ENCODE measurements at regions not wholly inside any gene's neighbourhood (a gene's known extent, or its start where the extent isn't known, plus 50 kb on each side); places are given as distances from the start of the nearest gene placed in this dataset.
"Not testable (repeated sequence)": the region's sequence is repeated elsewhere in the genome, so short reads cannot be mapped to it uniquely, and the experiment has no call there.

DNA sequence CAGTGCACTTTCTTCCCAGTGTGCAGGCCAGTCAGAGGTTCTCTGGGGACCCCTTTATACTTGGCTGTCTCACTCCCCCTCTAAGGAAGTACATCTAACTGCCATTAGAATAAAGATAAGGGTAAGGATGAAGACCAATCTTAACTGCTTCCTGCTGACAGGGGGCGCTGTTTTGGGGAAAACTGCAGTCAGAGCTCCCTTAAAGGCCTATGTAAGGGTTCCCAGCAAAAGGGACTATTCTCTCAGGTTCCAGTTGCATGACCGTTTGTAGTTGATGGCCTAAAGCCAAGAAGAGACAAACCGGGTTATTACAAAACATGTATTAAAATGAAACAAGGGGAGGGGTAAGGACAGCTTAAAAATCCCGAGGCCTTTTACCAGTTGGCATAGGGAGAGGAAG lies 115.6 kb upstream of the SPIN4 start:
- no peak for DNase-seq

DNA sequence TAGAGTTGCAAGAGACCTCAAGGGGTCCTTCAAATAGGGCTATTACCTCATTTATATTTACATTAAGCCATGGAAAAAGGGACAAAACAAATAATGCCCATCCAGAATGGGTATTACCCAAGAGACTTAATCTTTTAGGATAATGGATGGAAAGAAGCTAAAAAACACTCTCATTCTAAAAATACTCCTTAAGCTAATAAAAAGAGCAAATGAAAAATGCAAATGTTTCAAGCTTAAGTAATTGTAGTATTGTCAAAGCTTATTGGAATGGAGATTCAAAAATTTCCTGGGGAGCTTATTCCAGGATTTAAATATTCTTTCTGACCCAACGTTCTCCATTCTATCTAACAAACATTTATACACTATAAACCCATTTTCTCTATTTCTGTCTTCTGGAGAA lies 107.8 kb upstream of the SPIN4 start:
- no peak for DNase-seq

DNA sequence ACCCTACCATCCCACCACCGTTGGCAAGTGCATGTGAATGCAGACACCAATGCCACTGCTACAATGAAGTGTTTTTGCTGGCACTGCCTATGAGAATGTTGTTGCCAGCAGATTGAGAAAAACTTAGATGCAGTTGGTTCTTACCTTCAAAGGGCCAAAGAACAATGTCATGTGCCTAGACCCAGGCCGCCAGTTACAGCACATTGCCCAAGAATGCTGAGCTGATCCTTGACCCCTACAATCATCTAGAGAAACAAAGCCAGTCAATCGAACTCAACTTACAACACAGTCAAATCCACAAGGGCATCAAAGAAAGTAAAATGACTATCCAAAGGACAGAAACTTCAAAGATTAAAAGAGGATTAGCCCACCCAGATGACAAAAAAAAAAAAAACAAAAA lies 102.4 kb upstream of the SPIN4 start:
- no peak for DNase-seq

DNA sequence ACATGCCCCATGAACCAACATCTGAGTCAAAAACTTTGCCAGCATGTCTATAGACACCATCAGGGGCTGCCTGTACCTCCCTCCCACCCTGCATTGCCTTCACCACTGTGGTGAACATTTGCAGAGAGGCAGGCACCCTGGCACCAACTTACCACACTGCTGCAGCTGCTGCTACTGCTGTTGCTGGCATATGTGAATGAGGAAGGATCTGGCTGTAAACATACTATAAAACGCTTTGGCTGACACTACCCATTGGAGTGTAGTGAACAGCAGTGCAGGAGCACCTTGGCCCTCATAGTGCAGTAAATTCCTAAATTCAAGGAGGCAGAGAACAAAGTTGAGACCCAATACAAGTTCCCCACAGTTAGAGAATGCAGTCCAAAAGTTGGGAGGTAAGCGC lies 90.6 kb upstream of the SPIN4 start:
- DNase-seq = no peak

DNA sequence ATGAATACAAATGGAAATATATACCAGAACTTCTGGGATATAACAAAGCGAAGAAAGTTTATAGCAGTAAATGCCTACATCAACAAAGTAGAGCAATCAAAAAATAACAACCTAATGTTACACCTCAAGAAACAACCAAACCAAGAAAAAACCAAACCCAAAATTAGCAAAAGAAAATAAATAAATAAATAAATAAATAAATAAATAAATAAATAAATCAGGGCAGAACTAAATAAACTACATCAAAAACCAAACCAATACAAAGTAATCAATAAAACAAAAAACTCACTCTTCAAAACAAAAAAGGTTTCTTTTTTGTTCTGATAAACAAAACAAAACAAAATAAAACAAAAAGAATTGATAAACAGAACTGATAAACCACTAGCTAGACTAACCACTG lies 88.4 kb upstream of the SPIN4 start:
- DNase-seq = no peak

DNA sequence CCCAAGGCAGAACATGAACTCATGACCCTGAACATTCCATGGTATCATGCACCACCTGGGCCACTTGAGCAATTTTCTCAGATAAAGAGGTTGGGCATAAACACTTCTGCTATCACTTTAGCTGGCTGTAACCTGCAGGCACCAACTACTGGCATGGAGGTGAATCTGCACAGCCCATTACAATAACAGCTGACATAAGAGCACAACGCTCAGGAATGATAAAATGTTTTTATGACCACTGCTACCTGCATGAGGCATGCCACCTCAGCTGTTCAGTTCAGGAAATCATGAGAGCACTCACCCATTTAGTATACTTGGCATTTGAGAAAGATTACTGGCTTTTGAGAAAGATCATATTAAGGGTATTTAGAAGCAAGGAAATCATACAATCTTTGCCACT lies 85.7 kb upstream of the SPIN4 start:
- DNase-seq = no peak

DNA sequence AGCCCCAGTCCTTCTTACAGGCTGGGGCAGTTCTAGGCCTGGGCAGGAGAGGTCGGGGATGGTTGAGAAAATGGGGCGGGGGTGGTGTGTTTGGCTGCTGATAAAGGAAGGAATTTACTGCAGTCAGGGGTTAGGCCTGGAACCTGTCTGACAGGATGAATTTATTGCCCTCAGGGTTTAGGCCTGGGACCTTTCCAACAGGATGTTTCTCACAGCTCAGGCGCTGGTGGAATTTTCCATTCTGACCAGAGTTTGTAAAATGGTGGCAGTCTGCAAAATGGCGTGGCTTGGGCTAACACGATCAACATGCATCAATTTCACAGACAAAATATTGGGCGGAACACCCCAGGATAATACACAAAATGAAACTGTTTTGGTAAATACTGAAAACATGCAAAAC lies 83.5 kb upstream of the SPIN4 start:
- DNase-seq = no peak

DNA sequence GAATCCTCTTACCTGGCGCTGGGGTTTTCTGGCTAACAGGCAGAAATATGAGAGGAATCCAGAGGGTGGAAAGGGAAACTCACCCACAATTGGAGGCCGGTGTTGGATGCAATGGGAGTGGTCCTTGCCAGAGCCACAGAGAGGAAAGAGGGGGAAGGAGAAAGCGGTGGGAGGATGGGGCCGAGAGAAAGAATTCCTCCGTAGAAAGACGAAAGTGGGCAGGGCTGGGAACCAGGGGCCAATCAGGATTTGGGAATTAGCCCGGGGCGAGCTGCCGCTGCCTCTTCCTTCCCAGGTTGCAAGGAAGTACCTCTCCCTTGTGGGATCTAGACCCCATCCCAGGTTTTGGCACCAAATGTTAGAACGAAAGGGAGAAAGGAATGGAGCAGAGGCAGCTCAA lies 83.1 kb upstream of the SPIN4 start:
- DNase-seq = no peak

DNA sequence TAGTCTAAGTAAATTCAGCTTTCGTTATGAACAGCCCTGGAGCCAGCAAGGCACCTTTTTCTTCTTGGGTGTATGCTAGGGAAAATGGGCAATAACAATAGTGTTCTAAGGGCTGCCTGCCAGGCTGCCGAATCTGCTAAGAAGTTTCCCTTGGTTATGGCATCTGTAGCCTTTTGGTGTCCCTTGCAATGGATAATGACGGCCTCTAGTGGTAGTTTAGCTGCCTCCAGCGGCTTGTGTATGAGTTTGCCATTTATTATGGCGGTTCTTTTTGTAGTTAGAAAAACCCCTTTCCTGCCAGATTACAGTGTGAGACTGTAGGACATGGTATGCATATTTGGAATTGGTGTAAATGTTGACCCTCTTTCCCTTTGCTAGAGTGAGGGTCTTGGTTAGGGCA lies 78.9 kb upstream of the SPIN4 start:
- no peak for DNase-seq

DNA sequence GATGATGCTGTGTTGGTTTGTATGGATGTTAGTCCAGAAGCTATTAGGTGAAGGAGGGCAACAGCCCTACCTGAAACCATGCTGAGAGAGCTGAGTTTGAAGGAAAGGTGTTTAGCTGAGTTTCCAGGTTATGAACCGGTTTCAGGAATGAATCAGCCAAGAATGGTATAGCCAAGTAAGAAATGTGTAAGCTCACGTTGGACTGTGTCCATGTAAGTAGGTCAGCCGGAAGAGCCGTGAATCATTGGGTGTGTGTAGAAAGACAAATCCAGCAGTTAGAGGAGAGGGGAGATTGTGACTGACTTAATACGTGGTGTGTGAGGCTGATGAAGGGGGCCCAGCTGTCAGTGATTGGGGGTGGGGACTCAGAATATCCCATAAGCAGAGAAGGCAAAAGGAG lies 77.2 kb upstream of the SPIN4 start:
- DNase-seq = no peak

DNA sequence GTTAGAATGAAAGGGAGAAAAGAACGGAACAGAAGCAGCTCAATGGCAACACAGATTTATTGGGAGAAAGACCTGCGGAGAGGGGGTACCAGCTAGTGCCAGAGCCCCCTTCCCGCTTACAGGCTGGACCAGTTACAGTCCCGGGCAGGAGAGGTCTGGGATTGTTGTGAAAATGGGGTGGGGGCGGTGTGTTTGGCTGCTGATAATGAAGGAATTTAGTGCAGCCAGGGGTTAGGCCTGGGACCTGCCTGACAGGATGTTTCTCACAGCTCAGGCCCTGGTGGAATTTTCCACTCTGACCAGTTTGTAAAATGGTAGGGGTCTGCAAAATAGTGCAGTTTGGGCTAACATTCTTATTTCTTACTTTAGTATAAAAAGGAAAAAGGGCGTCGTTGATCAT lies 75.4 kb upstream of the SPIN4 start:
- DNase-seq = no peak

DNA sequence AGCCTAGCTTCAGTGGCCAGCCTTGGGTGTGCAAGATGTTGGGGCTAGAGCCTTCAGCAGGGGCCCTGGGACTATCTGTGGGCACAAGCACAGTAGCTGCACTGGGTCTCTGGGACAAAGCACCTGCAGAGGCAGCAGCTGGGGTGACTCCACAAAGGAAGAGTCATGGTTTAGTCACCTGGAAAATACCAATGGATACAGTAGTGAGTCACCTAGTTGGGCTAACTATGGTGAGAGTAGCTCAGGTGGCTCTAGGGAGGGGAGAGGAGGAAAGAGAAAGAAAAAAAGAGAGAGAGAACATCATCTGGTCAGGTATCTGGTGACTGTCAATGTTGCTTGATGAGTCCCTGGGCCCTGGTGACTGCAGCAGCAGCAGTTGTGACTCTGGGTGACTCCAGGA lies 72.9 kb upstream of the SPIN4 start:
- no peak for DNase-seq

DNA sequence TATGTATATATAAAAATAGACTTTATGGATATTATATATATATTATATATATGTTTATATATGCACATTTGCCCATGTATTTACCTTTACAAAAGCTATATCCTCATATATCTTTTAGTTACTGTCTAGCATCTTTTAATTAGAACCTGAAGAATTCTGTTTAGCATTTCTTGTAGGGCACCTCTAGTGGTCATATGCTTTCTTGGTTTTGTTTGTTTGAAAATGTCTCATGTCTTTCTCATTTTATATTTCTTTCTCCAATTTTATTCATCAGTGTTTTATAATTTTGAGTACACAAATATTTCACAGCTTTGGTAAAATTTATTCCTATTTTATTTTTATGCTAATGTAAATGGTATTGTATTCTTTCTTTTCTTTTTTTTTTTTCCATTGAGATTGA lies 70.3 kb upstream of the SPIN4 start:
- DNase-seq = no peak

DNA sequence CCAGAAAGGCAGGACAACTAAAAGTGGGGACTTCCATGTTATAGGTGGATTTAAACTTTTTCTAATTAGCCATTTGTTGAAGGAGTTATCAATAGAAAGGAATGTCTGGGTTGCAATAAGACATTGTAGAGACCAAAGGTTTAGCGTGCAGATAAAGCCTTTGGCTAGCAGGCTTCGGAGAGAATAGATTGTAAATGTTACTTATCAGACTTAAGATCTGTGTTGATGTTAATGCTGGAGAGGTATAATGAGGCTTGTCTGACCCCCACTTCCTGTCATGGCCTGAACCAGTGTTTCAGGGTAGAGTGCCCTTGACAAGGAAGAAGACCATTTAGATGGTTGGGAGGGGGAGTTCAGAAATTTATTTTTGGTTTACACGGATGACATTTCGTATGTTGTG lies 67.1 kb upstream of the SPIN4 start:
- DNase-seq = no peak

DNA sequence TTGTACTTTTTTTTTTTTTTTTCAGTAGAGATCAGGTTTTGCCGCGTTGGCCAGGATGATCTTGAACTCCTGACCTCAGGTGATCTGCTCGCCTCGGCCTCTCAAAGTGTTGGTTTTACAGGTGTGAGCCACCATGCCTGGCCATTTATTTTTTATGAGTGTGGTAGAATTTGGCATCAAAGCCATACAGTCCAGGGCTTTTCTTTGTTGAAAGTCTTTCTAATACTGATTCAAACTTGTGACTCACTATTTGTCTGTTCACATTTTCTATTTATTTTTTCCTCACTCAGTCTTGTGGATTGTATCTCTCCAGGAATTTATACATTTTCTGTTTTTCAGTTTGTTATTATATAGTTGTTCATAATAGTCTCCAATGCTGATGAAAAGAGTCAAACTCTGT lies 66.5 kb upstream of the SPIN4 start:
- no peak for DNase-seq

DNA sequence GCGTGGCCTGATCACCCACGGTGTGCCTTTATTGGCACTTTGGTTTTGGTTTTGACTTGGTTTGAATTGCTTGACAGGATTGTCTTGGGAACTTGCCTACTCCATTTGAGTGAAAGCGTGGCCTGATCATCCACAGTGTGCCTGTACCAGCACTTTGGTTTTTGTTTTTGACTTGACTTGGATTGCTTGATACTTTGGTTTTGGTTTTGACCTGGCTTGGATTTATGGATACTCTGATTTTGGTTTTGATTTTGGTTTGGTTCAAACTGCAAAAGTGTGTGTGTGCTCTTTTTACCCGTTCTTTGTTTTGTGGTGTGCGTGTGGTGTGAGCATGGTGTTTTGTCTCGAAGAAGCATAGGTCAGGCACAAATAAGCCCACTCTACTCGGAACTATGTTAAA lies 58.8 kb upstream of the SPIN4 start:
- DNase-seq = not testable (repeated sequence)

DNA sequence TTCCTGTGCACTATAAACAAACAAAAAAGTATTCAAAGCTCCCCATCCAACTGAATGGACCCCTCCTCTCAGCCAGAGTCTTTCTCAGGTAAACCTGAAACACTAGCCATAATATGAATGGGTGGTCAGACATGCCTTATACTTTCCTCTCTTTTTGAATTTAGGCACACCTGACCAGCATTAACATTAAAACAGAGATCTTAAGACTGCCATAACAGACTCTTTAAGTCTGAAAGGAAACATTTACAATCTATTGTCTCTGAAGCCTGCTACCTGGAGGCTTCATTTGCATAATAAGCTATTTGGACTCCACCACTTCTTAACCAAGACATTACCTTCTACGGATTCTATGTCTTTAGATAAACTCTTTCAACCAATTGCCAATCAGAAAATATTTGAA lies 56.9 kb upstream of the SPIN4 start:
- DNase-seq = no peak

DNA sequence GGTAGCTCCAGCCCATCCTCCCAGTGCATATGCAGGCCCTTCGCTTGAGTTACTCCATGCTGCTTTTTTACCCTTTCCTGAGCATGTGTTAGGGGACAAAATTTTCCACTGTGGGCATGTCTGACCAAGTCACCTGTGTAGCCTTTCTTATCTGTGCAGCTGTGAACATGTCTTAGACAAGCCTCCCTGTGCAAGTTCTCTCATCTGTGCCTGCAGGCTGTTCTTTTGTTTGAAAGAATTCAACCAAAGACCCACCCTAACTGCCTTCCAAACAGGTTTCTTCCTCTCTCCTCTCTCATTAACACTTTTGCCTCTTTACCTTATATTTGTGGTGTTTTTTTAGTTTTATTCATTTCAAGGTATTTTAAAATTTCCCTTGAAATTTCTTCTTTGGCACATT lies 53.2 kb upstream of the SPIN4 start:
- no peak for DNase-seq

DNA sequence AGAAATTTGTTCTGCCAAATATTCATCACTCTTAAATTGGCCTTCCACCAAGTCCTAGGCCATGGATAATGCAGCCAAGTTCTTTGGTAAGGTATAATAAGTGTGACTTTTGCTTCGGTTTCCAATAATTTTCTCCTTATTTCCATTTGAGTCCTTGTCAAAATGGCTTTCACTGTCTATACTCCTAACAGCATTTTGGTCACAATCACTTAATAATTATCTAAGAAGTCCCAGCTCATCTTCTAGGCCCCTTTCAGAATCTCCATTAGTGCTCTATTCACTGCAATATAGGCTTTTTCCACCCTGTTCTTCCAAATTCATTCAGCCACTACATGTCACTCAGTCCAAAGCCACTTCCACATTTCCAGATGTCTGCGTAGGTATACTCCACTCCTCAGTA lies 51.0 kb upstream of the SPIN4 start:
- DNase-seq = no peak

Data from suppressor macrophage (primary cell).